ENCODE measurements at regions not wholly inside any gene's neighbourhood (a gene's known extent, or its start where the extent isn't known, plus 50 kb on each side); places are given as distances from the start of the nearest gene placed in this dataset.

DNA sequence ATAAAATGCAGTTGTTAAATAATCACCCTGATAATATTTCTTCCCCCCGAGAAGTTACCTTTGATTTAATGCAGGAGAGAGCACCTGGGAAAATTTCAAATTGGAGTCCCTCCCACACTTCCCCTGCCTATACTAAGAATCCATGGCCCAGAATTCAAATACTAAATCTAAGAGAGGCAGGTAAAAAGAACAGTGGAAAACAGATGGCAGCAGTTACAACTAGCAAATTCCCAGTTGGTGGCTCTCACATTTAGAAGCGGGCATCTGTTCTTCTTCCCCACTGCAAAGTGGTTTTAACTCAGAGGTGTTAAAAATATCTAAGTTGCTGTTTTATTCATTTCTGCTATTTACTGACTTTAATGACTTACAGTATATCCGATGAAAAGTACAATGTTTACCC lies 210.4 kb upstream of the ELAVL2 start:
- Histone ChIP-seq H3K27ac (replicated peaks) (no peak overlapping the region), H3K27me3 (ENCODE audit: insufficient read depth, poor library complexity, severe bottlenecking) (no peaks in the 10 kb centered on the region), H3K4me3 (replicated peaks; ENCODE audit: insufficient read depth, low read length) (no peak overlapping the region)
- TF ChIP-seq SPI1 (IDR thresholded peaks at IDR 0.05; ENCODE audit: borderline replicate concordance, low read depth) (no peak), POLR2AphosphoS5 (IDR thresholded peaks at IDR 0.05; ENCODE audit: low read depth) (no peak), GABPA (IDR thresholded peaks at IDR 0.05; ENCODE audit: low read depth) (no peak)
- TF ChIP-seq, protein P1, sequence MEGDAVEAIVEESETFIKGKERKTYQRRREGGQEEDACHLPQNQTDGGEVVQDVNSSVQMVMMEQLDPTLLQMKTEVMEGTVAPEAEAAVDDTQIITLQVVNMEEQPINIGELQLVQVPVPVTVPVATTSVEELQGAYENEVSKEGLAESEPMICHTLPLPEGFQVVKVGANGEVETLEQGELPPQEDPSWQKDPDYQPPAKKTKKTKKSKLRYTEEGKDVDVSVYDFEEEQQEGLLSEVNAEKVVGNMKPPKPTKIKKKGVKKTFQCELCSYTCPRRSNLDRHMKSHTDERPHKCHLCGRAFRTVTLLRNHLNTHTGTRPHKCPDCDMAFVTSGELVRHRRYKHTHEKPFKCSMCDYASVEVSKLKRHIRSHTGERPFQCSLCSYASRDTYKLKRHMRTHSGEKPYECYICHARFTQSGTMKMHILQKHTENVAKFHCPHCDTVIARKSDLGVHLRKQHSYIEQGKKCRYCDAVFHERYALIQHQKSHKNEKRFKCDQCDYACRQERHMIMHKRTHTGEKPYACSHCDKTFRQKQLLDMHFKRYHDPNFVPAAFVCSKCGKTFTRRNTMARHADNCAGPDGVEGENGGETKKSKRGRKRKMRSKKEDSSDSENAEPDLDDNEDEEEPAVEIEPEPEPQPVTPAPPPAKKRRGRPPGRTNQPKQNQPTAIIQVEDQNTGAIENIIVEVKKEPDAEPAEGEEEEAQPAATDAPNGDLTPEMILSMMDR (IDR thresholded peaks at IDR 0.05; ENCODE audit: insufficient read depth, low read length), result no peak
- TF ChIP-seq, protein P2, sequence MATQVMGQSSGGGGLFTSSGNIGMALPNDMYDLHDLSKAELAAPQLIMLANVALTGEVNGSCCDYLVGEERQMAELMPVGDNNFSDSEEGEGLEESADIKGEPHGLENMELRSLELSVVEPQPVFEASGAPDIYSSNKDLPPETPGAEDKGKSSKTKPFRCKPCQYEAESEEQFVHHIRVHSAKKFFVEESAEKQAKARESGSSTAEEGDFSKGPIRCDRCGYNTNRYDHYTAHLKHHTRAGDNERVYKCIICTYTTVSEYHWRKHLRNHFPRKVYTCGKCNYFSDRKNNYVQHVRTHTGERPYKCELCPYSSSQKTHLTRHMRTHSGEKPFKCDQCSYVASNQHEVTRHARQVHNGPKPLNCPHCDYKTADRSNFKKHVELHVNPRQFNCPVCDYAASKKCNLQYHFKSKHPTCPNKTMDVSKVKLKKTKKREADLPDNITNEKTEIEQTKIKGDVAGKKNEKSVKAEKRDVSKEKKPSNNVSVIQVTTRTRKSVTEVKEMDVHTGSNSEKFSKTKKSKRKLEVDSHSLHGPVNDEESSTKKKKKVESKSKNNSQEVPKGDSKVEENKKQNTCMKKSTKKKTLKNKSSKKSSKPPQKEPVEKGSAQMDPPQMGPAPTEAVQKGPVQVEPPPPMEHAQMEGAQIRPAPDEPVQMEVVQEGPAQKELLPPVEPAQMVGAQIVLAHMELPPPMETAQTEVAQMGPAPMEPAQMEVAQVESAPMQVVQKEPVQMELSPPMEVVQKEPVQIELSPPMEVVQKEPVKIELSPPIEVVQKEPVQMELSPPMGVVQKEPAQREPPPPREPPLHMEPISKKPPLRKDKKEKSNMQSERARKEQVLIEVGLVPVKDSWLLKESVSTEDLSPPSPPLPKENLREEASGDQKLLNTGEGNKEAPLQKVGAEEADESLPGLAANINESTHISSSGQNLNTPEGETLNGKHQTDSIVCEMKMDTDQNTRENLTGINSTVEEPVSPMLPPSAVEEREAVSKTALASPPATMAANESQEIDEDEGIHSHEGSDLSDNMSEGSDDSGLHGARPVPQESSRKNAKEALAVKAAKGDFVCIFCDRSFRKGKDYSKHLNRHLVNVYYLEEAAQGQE (IDR thresholded peaks at IDR 0.05; ENCODE audit: insufficient replicate concordance, low read depth), result no peak
- no peak for DNase-seq (ENCODE audit: low read depth in 1 of 2, low spot score in 1 of 2)

- Histone ChIP-seq H3K4me3 (replicated peaks; ENCODE audit: insufficient read depth, low read length) (no peak overlapping the region), H3K27me3 (ENCODE audit: insufficient read depth, poor library complexity, severe bottlenecking) (no peaks in the 10 kb centered on the region), H3K27ac (replicated peaks) (no peak overlapping the region)
- TF ChIP-seq, protein P1 (IDR thresholded peaks at IDR 0.05; ENCODE audit: insufficient read depth, low read length), result no peak
- no peak for DNase-seq (ENCODE audit: low read depth in 1 of 2, low spot score in 1 of 2)
Measured at GRCh38 chr9:24035816-24036215, 209.8 kb upstream of the ELAVL2 start.

DNA sequence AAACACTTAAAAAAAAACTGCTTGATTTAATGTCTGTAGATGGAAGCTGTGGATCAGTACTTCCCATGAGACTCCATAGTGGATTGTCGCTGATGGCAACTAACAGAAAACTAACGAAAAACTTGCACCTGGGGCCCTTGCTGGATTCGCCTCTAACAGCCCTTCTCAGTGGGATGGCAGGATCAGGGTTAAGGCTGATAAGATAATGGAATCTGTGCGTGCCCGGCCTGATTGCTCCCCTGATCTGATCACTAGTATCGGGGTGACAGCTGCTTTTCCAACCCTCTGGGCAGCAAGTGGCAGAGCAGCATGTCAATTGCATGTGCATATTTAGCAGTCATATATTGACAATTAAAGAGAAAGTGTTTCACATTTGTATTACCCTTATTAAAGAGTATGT lies 185.8 kb upstream of the ELAVL2 start:
- no peak for DNase-seq (ENCODE audit: low read depth in 1 of 2, low spot score in 1 of 2)
- H3K27ac ChIP-seq (replicated peaks), result no peak overlapping the region
- no peaks in the 10 kb centered on the region for H3K27me3 ChIP-seq (ENCODE audit: insufficient read depth, poor library complexity, severe bottlenecking)
- H3K4me3 ChIP-seq (replicated peaks; ENCODE audit: insufficient read depth, low read length), result no peak overlapping the region
- TF ChIP-seq SPI1 (IDR thresholded peaks at IDR 0.05; ENCODE audit: borderline replicate concordance, low read depth), result no peak
- TF ChIP-seq, protein P2 (IDR thresholded peaks at IDR 0.05; ENCODE audit: insufficient replicate concordance, low read depth), result no peak
- TF ChIP-seq, protein P1 (IDR thresholded peaks at IDR 0.05; ENCODE audit: insufficient read depth, low read length), result no peak
- no peak for TF ChIP-seq POLR2AphosphoS5 (IDR thresholded peaks at IDR 0.05; ENCODE audit: low read depth)
- TF ChIP-seq GABPA (IDR thresholded peaks at IDR 0.05; ENCODE audit: low read depth), result no peak

GRCh38 chr9:24011009-24011717 lies 185.1 kb upstream of the ELAVL2 start:
- Histone ChIP-seq H3K4me3 (replicated peaks; ENCODE audit: insufficient read depth, low read length) (no peak overlapping the region), H3K27ac (replicated peaks) (no peak overlapping the region), H3K27me3 (ENCODE audit: insufficient read depth, poor library complexity, severe bottlenecking) (no peaks in the 10 kb centered on the region)
- no peak for TF ChIP-seq GABPA (IDR thresholded peaks at IDR 0.05; ENCODE audit: low read depth)
- no peak for DNase-seq (ENCODE audit: low read depth in 1 of 2, low spot score in 1 of 2)

All from HL-60 (cell line).